ENCODE measurements at regions not wholly inside any gene's neighbourhood (a gene's known extent, or its start where the extent isn't known, plus 50 kb on each side); places are given as distances from the start of the nearest gene placed in this dataset.

GRCh38 chr10:45091968-45092367 is 91.2 kb downstream of the ZNF22 start:
- no peak overlapping the region for H3K4me2 ChIP-seq (ENCODE audit: insufficient read depth, low read length)
- H3K36me3 ChIP-seq (ENCODE audit: control insufficient read depth in 2 of 2, extremely low read depth in 1 of 2, insufficient read depth in 2 of 2, low read length in 2 of 2), result no peaks in the 10 kb centered on the region
- H3K4me1 ChIP-seq (ENCODE audit: control insufficient read depth, extremely low read depth, insufficient read depth, low read length), result no peaks in the 10 kb centered on the region
- no peaks in the 10 kb centered on the region for H3K9me1 ChIP-seq (replicated peaks; ENCODE audit: control insufficient read depth, extremely low read depth, insufficient read depth, low read length)
- dilution Hi-C loops (cut with MboI; ENCODE audit: extremely low pct_ligation_motif_present, low sequenced_read_pairs) (no loop called here), intact Hi-C loops (cut with micrococcal nuclease) (no loop called here)
- POLR2A ChIA-PET, result no interaction called here
- BruUV-seq (replicated peaks), result no TSS peak
- no peak overlapping the region for H3K27ac ChIP-seq (ENCODE audit: insufficient read depth, low read depth, low read length)
- DNase-seq (ENCODE audit: low read depth, low spot score), result no peak
- no peak for TF ChIP-seq EZH2 (IDR thresholded peaks at IDR 0.05; ENCODE audit: borderline replicate concordance, low read depth, low read length, severe bottlenecking)
- no peak for TF ChIP-seq POLR2AphosphoS5 (IDR thresholded peaks at IDR 0.05; ENCODE audit: insufficient read depth, low read depth, low read length)
- no peak for TF ChIP-seq MYC (IDR thresholded peaks at IDR 0.05; ENCODE audit: low read depth, low read length)
- TF ChIP-seq JUN (IDR thresholded peaks at IDR 0.05; ENCODE audit: borderline replicate concordance, insufficient read depth, insufficient read length, low read depth), result no peak
- no peak for TF ChIP-seq POLR2A (IDR thresholded peaks at IDR 0.05; ENCODE audit: low read depth, low read length)
- no peak for TF ChIP-seq MAX (IDR thresholded peaks at IDR 0.05; ENCODE audit: insufficient read depth, insufficient read length)
- no peak for TF ChIP-seq FOS (IDR thresholded peaks at IDR 0.05; ENCODE audit: borderline replicate concordance, insufficient read depth, low read length)
- TF ChIP-seq GATA2 (IDR thresholded peaks at IDR 0.05; ENCODE audit: insufficient read depth, insufficient read length, low read depth, low read length), result no peak
- no peak for TF ChIP-seq CTCF (IDR thresholded peaks at IDR 0.05; ENCODE audit: extremely low read depth in 1 of 2, insufficient read depth in 1 of 2, low read depth in 1 of 2, low read length in 2 of 2)
- CTCF ChIA-PET, result no interaction called here
- no peak overlapping the region for H3K9ac ChIP-seq (replicated peaks; ENCODE audit: extremely low read depth, insufficient read depth, low read length)
- no peak overlapping the region for H3K4me3 ChIP-seq (replicated peaks in 1 of 3; ENCODE audit: insufficient read depth in 1 of 3, low read depth in 1 of 3, low read length in 3 of 3)
- H3K27me3 ChIP-seq (ENCODE audit: control insufficient read depth in 2 of 2, insufficient read depth in 2 of 2, low read length in 2 of 2), result peaks cover 0 to 2% of the 10 kb centered on the region in 2 experiments
- H3K79me2 ChIP-seq (ENCODE audit: control insufficient read depth, insufficient read depth, low read length), result no peaks in the 10 kb centered on the region
- no peak overlapping the region for H2AFZ ChIP-seq (ENCODE audit: low read depth, low read length)
- no peaks in the 10 kb centered on the region for H4K20me1 ChIP-seq (replicated peaks; ENCODE audit: control insufficient read depth, extremely low read depth, insufficient read depth, low read length)
- H3K9me3 ChIP-seq (replicated peaks; ENCODE audit: control insufficient read depth, insufficient read depth, low read length), result no peaks in the 10 kb centered on the region
- no peak for FAIRE-seq
